ENCODE measurements at regions not wholly inside any gene's neighbourhood (a gene's known extent, or its start where the extent isn't known, plus 50 kb on each side); places are given as distances from the start of the nearest gene placed in this dataset.

DNA sequence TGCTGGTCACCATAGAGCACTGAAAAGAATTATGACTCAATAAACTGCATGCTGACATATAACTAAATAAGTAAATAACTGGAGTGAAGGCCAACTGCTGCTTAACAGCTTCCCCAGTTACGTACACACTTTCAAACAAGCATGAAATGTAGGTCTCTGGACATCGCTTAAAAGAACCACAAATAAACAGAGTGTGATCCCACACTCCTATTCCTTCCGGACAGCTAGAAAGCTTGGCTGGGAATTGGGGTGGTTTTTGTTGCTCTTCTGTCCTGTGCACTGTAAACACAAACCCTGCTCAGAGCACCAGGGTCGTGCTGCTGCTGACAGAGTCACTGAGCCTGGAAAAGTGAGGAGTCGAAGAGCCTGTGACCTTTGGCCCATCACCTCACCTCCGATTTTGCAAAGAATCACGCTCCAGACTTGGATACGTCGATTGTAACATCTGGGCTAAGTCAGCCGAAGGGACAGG is 162.7 kb upstream of the NT5C1B start:
- H3K4me1 ChIP-seq (ENCODE audit: insufficient read depth, low read length), result peaks cover 21% of the 10 kb centered on the region
- H3K27ac ChIP-seq (ENCODE audit: extremely low read length, insufficient read depth, low read length), result no peak overlapping the region
- in situ Hi-C loops (cut with HindIII; ENCODE audit: extremely low pct_ligation_motif_present, low pct_unique_long_range_greater_than_20kb) (loop anchor here (10.0 kb wide), 1 partner anchor 1113 kb away; no protein-coding TSS in a partner anchor), intact Hi-C loops (cut with micrococcal nuclease; ENCODE audit: unreplicated experiment) (loop anchor here (1.0 to 10.0 kb wide), 3 partner anchors 48 to 995 kb away; no protein-coding TSS in a partner anchor)
- H3K27me3 ChIP-seq (ENCODE audit: control insufficient read depth in 1 of 2, insufficient read depth in 2 of 2, low read length in 2 of 2), result no peaks in the 10 kb centered on the region
- no peaks in the 10 kb centered on the region for H3K79me2 ChIP-seq (ENCODE audit: insufficient read depth, low read length)
- FAIRE-seq (no peak), DNase-seq (ENCODE audit: low spot score) (peak; percentile 73), ATAC-seq (peak; percentile 93)
- H4K20me1 ChIP-seq (ENCODE audit: insufficient read depth, low read length), result 0 out of 2 replicates have a peak, but pooled peaks cover 3% of the 10 kb centered on the region
- no TSS peak for BruUV-seq (replicated peaks)
- no peak overlapping the region for H3K9ac ChIP-seq (ENCODE audit: insufficient read depth, low read depth, low read length)
- H3K4me2 ChIP-seq (ENCODE audit: low read depth, low read length), result peak overlapping the region; percentile 54
- CTCF ChIA-PET (ENCODE audit: low intra/inter-chr PET ratio, low total read pairs), result interaction anchor here (1.3 kb wide), 1 partner anchor 611 kb away, joined by 4 read pairs; no protein-coding TSS in a partner anchor
- H2AFZ ChIP-seq (ENCODE audit: low read length), result no peak overlapping the region
- POLR2A ChIA-PET, result no interaction called here
- H3K36me3 ChIP-seq (replicated peaks in 1 of 2; ENCODE audit: control insufficient read depth in 1 of 2, insufficient read depth in 2 of 2, low read length in 2 of 2), result no peaks in the 10 kb centered on the region
- 4% methylated on average over 10 of the region's 10 CpGs for WGBS (ENCODE audit: low lambda C conversion rate)
- no peaks in the 10 kb centered on the region for H3K9me3 ChIP-seq (ENCODE audit: low read length)
- 0 out of 6 replicates have a peak overlapping the region, but pooled peaks of 1 of the 3 experiments have one; percentile 7 for H3K4me3 ChIP-seq (replicated peaks in 1 of 3; ENCODE audit: insufficient read depth in 1 of 3, low read depth in 2 of 3, low read length in 3 of 3)
- TF ChIP-seq, protein P1, sequence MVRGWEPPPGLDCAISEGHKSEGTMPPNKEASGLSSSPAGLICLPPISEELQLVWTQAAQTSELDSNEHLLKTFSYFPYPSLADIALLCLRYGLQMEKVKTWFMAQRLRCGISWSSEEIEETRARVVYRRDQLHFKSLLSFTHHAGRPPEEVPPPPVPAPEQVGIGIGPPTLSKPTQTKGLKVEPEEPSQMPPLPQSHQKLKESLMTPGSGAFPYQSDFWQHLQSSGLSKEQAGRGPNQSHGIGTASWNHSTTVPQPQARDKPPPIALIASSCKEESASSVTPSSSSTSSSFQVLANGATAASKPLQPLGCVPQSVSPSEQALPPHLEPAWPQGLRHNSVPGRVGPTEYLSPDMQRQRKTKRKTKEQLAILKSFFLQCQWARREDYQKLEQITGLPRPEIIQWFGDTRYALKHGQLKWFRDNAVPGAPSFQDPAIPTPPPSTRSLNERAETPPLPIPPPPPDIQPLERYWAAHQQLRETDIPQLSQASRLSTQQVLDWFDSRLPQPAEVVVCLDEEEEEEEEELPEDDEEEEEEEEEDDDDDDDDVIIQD (CRISPR knock-in tag; IDR thresholded peaks at IDR 0.05; ENCODE audit: low read depth), result no peak; the same call in 1 of the 2 replicates
- TF ChIP-seq PAXIP1 (CRISPR knock-in tag; conservative IDR thresholded peaks at IDR 0.05) (peak; percentile 68), DNMT3B (CRISPR knock-in tag; conservative IDR thresholded peaks at IDR 0.05) (no peak), IRX3 (CRISPR knock-in tag; IDR thresholded peaks at IDR 0.05; ENCODE audit: borderline replicate concordance, low read depth) (no peak), LCORL (IDR thresholded peaks at IDR 0.05) (no peak), LCORL (CRISPR knock-in tag; IDR thresholded peaks at IDR 0.05) (peak; percentile 23; the same call in 1 of the 2 replicates), SAP130 (CRISPR knock-in tag; IDR thresholded peaks at IDR 0.05; ENCODE audit: low read depth) (peak; percentile 34; the same call in 1 of the 2 replicates), FOSL1 (CRISPR knock-in tag; IDR thresholded peaks at IDR 0.05; ENCODE audit: borderline replicate concordance) (no peak), ZNF292 (CRISPR knock-in tag; IDR thresholded peaks at IDR 0.05; ENCODE audit: borderline replicate concordance, low read depth) (peak; percentile 64; the same call in 1 of the 2 replicates), IRF1 (CRISPR knock-in tag; IDR thresholded peaks at IDR 0.05; ENCODE audit: low read depth) (no peak), NCOA2 (CRISPR knock-in tag; IDR thresholded peaks at IDR 0.05) (peak; percentile 54; the same call in 1 of the 2 replicates), ZNF230 (CRISPR knock-in tag; IDR thresholded peaks at IDR 0.05) (no peak), HNF4A (CRISPR knock-in tag; IDR thresholded peaks at IDR 0.05) (peak; percentile 74), MED13 (CRISPR knock-in tag; IDR thresholded peaks at IDR 0.05) (no peak), ZNF501 (CRISPR knock-in tag; IDR thresholded peaks at IDR 0.05) (peak; percentile 59; the same call in 1 of the 2 replicates), ZNF563 (CRISPR knock-in tag; IDR thresholded peaks at IDR 0.05) (no peak), TEAD2 (CRISPR knock-in tag; IDR thresholded peaks at IDR 0.05) (no peak), ZNF251 (CRISPR knock-in tag; IDR thresholded peaks at IDR 0.05) (no peak)
- TF ChIP-seq, protein P2, sequence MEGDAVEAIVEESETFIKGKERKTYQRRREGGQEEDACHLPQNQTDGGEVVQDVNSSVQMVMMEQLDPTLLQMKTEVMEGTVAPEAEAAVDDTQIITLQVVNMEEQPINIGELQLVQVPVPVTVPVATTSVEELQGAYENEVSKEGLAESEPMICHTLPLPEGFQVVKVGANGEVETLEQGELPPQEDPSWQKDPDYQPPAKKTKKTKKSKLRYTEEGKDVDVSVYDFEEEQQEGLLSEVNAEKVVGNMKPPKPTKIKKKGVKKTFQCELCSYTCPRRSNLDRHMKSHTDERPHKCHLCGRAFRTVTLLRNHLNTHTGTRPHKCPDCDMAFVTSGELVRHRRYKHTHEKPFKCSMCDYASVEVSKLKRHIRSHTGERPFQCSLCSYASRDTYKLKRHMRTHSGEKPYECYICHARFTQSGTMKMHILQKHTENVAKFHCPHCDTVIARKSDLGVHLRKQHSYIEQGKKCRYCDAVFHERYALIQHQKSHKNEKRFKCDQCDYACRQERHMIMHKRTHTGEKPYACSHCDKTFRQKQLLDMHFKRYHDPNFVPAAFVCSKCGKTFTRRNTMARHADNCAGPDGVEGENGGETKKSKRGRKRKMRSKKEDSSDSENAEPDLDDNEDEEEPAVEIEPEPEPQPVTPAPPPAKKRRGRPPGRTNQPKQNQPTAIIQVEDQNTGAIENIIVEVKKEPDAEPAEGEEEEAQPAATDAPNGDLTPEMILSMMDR (CRISPR knock-in tag; IDR thresholded peaks at IDR 0.05), result no peak
